ENCODE measurements at regions not wholly inside any gene's neighbourhood (a gene's known extent, or its start where the extent isn't known, plus 50 kb on each side); places are given as distances from the start of the nearest gene placed in this dataset.

DNA sequence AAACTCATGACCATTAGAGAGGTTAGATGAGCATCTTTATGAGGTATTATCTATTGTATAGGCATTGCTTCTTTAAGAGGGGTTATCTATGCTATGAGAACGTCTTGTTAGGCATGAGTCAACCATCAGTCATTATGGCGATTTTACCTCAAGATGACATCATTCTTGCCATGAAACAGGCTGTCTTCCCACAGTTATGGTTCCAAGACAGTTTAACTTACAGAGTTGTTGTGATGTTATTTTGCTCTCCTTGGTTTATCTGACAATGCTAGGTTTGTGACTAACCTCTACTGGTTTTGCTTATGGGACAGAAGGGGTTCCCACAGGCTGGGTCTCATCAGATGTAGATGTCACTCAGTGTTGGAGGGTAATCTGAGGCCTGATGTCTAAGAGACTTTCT, 1864.7 kb upstream of the ACO1 start:
- no peak overlapping the region for H3T11ph ChIP-seq (ENCODE audit: low read length)
- Mint-ChIP-seq H3K27ac (no peak overlapping the region), H3K9me3 (peaks cover 12 to 14% of the 10 kb centered on the region in 2 experiments), H3K4me1 (no peaks in the 10 kb centered on the region), H3K4me3 (no peak overlapping the region), H3K27me3 (ENCODE audit: low read depth) (no peaks in the 10 kb centered on the region), H3K36me3 (ENCODE audit: insufficient read depth in 1 of 3, low read depth in 3 of 3) (peaks cover 7 to 14% (median 14%) of the 10 kb centered on the region in 3 experiments)
- no peak overlapping the region for H2BK12ac ChIP-seq (ENCODE audit: insufficient read length, low read depth, low read length)
- no CpG with 5 or more reads among the region's 2 CpGs for WGBS (ENCODE audit: extremely low coverage, insufficient read length, low lambda C conversion rate)
- H3K18ac ChIP-seq (ENCODE audit: insufficient read length, low read depth, low read length) = no peak overlapping the region
- no peak overlapping the region for H3K14ac ChIP-seq (ENCODE audit: insufficient read depth, low read length)
- H3K9ac ChIP-seq (ENCODE audit: extremely low read depth, insufficient read length, low read length) = no peak overlapping the region
- no peak overlapping the region for H4K91ac ChIP-seq (ENCODE audit: insufficient read length, low read depth, low read length)
- H3K79me1 ChIP-seq (ENCODE audit: insufficient read depth, low read depth, low read length, poor library complexity, severe bottlenecking) = no peaks in the 10 kb centered on the region
- no peak overlapping the region for H2BK20ac ChIP-seq (ENCODE audit: low read depth, low read length, poor library complexity, severe bottlenecking)
- H3K9me3 ChIP-seq (ENCODE audit: control insufficient read depth, low read depth, low read length) = peaks cover 13% of the 10 kb centered on the region
- no peak overlapping the region for H2BK5ac ChIP-seq (ENCODE audit: insufficient read length, low read length)
- no peak overlapping the region for H3K4me2 ChIP-seq (ENCODE audit: insufficient read depth, insufficient read length, low read length)
- H2AK5ac ChIP-seq (ENCODE audit: insufficient read length, low read length) = no peak overlapping the region
- H2AFZ ChIP-seq (ENCODE audit: low read length) = no peak overlapping the region
- no peaks in the 10 kb centered on the region for H3K4me1 ChIP-seq (ENCODE audit: insufficient read depth, low read length)
- H4K20me1 ChIP-seq (ENCODE audit: control insufficient read depth, insufficient read depth, insufficient read length) = no peaks in the 10 kb centered on the region
- no peak overlapping the region for H3K4ac ChIP-seq (ENCODE audit: low read depth, low read length)
- H3K23me2 ChIP-seq (ENCODE audit: insufficient read length, low read depth, low read length, poor library complexity, severe bottlenecking) = no peaks in the 10 kb centered on the region
- TF ChIP-seq, protein P1, sequence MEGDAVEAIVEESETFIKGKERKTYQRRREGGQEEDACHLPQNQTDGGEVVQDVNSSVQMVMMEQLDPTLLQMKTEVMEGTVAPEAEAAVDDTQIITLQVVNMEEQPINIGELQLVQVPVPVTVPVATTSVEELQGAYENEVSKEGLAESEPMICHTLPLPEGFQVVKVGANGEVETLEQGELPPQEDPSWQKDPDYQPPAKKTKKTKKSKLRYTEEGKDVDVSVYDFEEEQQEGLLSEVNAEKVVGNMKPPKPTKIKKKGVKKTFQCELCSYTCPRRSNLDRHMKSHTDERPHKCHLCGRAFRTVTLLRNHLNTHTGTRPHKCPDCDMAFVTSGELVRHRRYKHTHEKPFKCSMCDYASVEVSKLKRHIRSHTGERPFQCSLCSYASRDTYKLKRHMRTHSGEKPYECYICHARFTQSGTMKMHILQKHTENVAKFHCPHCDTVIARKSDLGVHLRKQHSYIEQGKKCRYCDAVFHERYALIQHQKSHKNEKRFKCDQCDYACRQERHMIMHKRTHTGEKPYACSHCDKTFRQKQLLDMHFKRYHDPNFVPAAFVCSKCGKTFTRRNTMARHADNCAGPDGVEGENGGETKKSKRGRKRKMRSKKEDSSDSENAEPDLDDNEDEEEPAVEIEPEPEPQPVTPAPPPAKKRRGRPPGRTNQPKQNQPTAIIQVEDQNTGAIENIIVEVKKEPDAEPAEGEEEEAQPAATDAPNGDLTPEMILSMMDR (conservative IDR thresholded peaks at IDR 0.05) = no peak
- H3K79me2 ChIP-seq (ENCODE audit: insufficient read depth, low read length) = no peaks in the 10 kb centered on the region
- no peak overlapping the region for H2BK120ac ChIP-seq (ENCODE audit: low read depth, low read length, poor library complexity, severe bottlenecking)
- no peak overlapping the region for H3K23ac ChIP-seq (ENCODE audit: insufficient read length, low read depth, low read length)
- H2BK15ac ChIP-seq (ENCODE audit: low read depth, low read length) = no peak overlapping the region
- no peak overlapping the region for H3K56ac ChIP-seq (ENCODE audit: insufficient read length, low read depth, low read length)
- no peak for DNase-seq
- H3K27me3 ChIP-seq (ENCODE audit: insufficient read depth, low read length) = no peaks in the 10 kb centered on the region
- no peak overlapping the region for H3K27ac ChIP-seq (ENCODE audit: insufficient read length, low read depth, low read length)
- H4K5ac ChIP-seq (ENCODE audit: insufficient read length, low read depth, low read length) = no peak overlapping the region
- no peak overlapping the region for H4K8ac ChIP-seq (replicated peaks; ENCODE audit: insufficient read length, low read depth, low read length)

All from H9 (cell line).